MCF 10A (cell line): ENCODE measurements at regions not wholly inside any gene's neighbourhood (a gene's known extent, or its start where the extent isn't known, plus 50 kb on each side); places are given as distances from the start of the nearest gene placed in this dataset.

Source experiments
- BruUV-seq: library from RNA; stranded (reverse); fragments of 400-500 nt; replicated peaks from 2 replicates; lab custom pipeline; 2021; lab: Mats Ljungman, UMichigan
- CTCF ChIA-PET: fragments of 300-600 bp; sonication (Branson Sonifier 250); formaldehyde crosslinking; extraction: SDS; loops from one replicate; lab custom pipeline; 2021; ENCODE audit warnings: antibody characterized with exemption, inconsistent platforms; lab: Yijun Ruan, JAX
- POLR2A ChIA-PET: fragments of 300-600, 350-650 bp; sonication (Branson Sonifier 250); formaldehyde crosslinking; extraction: SDS; loops from one replicate; lab custom pipeline; 2020; ENCODE audit warnings: antibody characterized with exemption, inconsistent platforms; lab: Yijun Ruan, JAX
- DNase-seq: peaks from one replicate; pipeline ENCODE4 v3.0.0-alpha.2; 2018; ENCODE audit not compliant: unreplicated experiment
- H3K27ac Mint-ChIP-seq: one replicate; pipeline ENCODE4 v1.8.0; 2022; ENCODE audit warnings: mild to moderate bottlenecking, low read depth, mixed read lengths; ENCODE audit not compliant: unreplicated experiment
- H3K27me3 Mint-ChIP-seq: one replicate; pipeline ENCODE4 v1.8.0; 2022; ENCODE audit warnings: mixed read lengths; ENCODE audit not compliant: insufficient read depth, unreplicated experiment
- H3K36me3 Mint-ChIP-seq: one replicate; pipeline ENCODE4 v1.8.0; 2022; ENCODE audit warnings: mild to moderate bottlenecking, moderate library complexity, mixed read lengths; ENCODE audit not compliant: insufficient read depth, unreplicated experiment
- H3K4me1 Mint-ChIP-seq: one replicate; pipeline ENCODE4 v1.8.0; 2022; ENCODE audit warnings: mixed read lengths; ENCODE audit not compliant: insufficient read depth, unreplicated experiment
- H3K4me3 Mint-ChIP-seq: one replicate; pipeline ENCODE4 v1.8.0; 2022; ENCODE audit warnings: mild to moderate bottlenecking, moderate library complexity, mixed read lengths; ENCODE audit not compliant: unreplicated experiment
- H3K9me3 Mint-ChIP-seq: one replicate; pipeline ENCODE4 v1.8.0; 2022; ENCODE audit warnings: mixed read lengths; ENCODE audit not compliant: unreplicated experiment
- CTCF ChIP-seq: fragments of 200-600 bp; IDR thresholded peaks from one replicate; pipeline ENCODE4 v1.8.0; 2022; ENCODE audit warnings: antibody characterized with exemption, mild to moderate bottlenecking; ENCODE audit not compliant: unreplicated experiment
- intact Hi-C: fragments of 100-400 bp; cut with micrococcal nuclease; formaldehyde crosslinking; loops from 2 replicates; pipeline ENCODE4 v1.14.1; 2022

GRCh38 chr16:35447010-35447558 is 1987.7 kb downstream of the TP53TG3F start:
- no peak overlapping the region for H3K27ac Mint-ChIP-seq
- ChIA-PET POLR2A (no interaction called here), CTCF (interaction anchor here (0.6 kb wide), 1 partner anchor 16 kb away, joined by 3 read pairs; no protein-coding TSS in a partner anchor)
- DNase-seq, result no peak
- no TSS peak for BruUV-seq
- TF ChIP-seq CTCF, result no peak
- intact Hi-C loops, result no loop called here
- no peaks in the 10 kb centered on the region for H3K36me3 Mint-ChIP-seq
- no peaks in the 10 kb centered on the region for H3K4me1 Mint-ChIP-seq
- no peak overlapping the region for H3K4me3 Mint-ChIP-seq
- H3K9me3 Mint-ChIP-seq, result peaks cover 25% of the 10 kb centered on the region
- no peaks in the 10 kb centered on the region for H3K27me3 Mint-ChIP-seq

GRCh38 chr16:35449663-35450062 is 1990.3 kb downstream of the TP53TG3F start:
- H3K27ac Mint-ChIP-seq, result no peak overlapping the region
- no TSS peak for BruUV-seq
- POLR2A ChIA-PET, result no interaction called here
- TF ChIP-seq CTCF, result no peak
- CTCF ChIA-PET, result no interaction called here
- no peak overlapping the region for H3K4me3 Mint-ChIP-seq
- no peaks in the 10 kb centered on the region for H3K27me3 Mint-ChIP-seq
- no peak for DNase-seq
- H3K9me3 Mint-ChIP-seq, result peaks cover 33% of the 10 kb centered on the region
- H3K4me1 Mint-ChIP-seq, result no peaks in the 10 kb centered on the region
- intact Hi-C loops, result no loop called here
- no peaks in the 10 kb centered on the region for H3K36me3 Mint-ChIP-seq

- Mint-ChIP-seq H3K4me1 (no peaks in the 10 kb centered on the region), H3K36me3 (no peaks in the 10 kb centered on the region), H3K27me3 (no peaks in the 10 kb centered on the region), H3K4me3 (no peak overlapping the region), H3K9me3 (peaks cover 37% of the 10 kb centered on the region), H3K27ac (no peak overlapping the region)
- no peak for TF ChIP-seq CTCF
- ChIA-PET CTCF (no interaction called here), POLR2A (no interaction called here)
- intact Hi-C loops, result no loop called here
- no peak for DNase-seq
- no TSS peak for BruUV-seq
Measured at GRCh38 chr16:35450648-35451047, 1991.2 kb downstream of the TP53TG3F start.

GRCh38 chr16:35452471-35452870 is 1993.1 kb downstream of the TP53TG3F start:
- H3K27me3 Mint-ChIP-seq, result no peaks in the 10 kb centered on the region
- CTCF ChIA-PET, result no interaction called here
- H3K9me3 Mint-ChIP-seq, result peaks cover 38% of the 10 kb centered on the region
- POLR2A ChIA-PET, result no interaction called here
- no peak for DNase-seq
- intact Hi-C loops, result no loop called here
- BruUV-seq, result no TSS peak
- no peak overlapping the region for H3K4me3 Mint-ChIP-seq
- H3K4me1 Mint-ChIP-seq, result no peaks in the 10 kb centered on the region
- H3K36me3 Mint-ChIP-seq, result no peaks in the 10 kb centered on the region
- no peak overlapping the region for H3K27ac Mint-ChIP-seq
- no peak for TF ChIP-seq CTCF
